Panc1 (cell line): ENCODE measurements at regions not wholly inside any gene's neighbourhood (a gene's known extent, or its start where the extent isn't known, plus 50 kb on each side); places are given as distances from the start of the nearest gene placed in this dataset.

Source experiments
- CTCF ChIP-seq: fragments of 450-650 bp; IDR thresholded peaks from 2 replicates; pipeline ENCODE4 v1.5.1; 2017; ENCODE audit warnings: mild to moderate bottlenecking
- POLR2AphosphoS5 ChIP-seq: IDR thresholded peaks from 2 replicates; pipeline ENCODE4 v1.6.1; 2012; ENCODE audit warnings: mild to moderate bottlenecking, low read depth, low read length, moderate library complexity
- REST ChIP-seq, 2 experiments: IDR thresholded peaks; 2 replicates each; pipeline ENCODE4 v1.6.1; 2011 to 2012; ENCODE audit warnings: low read depth in 2 of 2, control low read depth in 1 of 2, low read length in 1 of 2, mild to moderate bottlenecking in 1 of 2, moderate library complexity in 1 of 2; ENCODE audit not compliant: insufficient read depth in 1 of 2
- SIN3A ChIP-seq: IDR thresholded peaks from 2 replicates; pipeline ENCODE4 v1.6.1; 2012; ENCODE audit warnings: low read depth, mild to moderate bottlenecking, low read length, moderate library complexity, borderline replicate concordance; ENCODE audit not compliant: insufficient read depth

GRCh38 chr2:8558956-8559355, 122.9 kb upstream of the ID2 start:
- TF ChIP-seq CTCF (no peak), REST (IDR thresholded peaks at IDR 0.05; ENCODE audit: insufficient read depth in 1 of 2, low read depth in 2 of 2, low read length in 1 of 2) (no peak), POLR2AphosphoS5 (no peak), SIN3A (no peak)
